Gastroesophageal sphincter (tissue), 3 donors: ENCODE measurements at regions not wholly inside any gene's neighbourhood (a gene's known extent, or its start where the extent isn't known, plus 50 kb on each side); places are given as distances from the start of the nearest gene placed in this dataset.

ENCODE experiments used
- EP300 ChIP-seq: sonication (generic); formaldehyde crosslinking; IDR thresholded peaks from one replicate; pipeline ENCODE4 v1.6.1; 2017; ENCODE audit warnings: antibody characterized with exemption, mild to moderate bottlenecking
- POLR2A ChIP-seq, 2 donors: fragments of 450-650 bp; IDR thresholded peaks; one replicate each; pipeline ENCODE4 v1.6.1; 2017; ENCODE audit warnings: antibody characterized with exemption in 2 of 2, mild to moderate bottlenecking in 2 of 2, moderate library complexity in 1 of 2
- POLR2AphosphoS5 ChIP-seq: sonication (generic); formaldehyde crosslinking; IDR thresholded peaks from one replicate; pipeline ENCODE4 v1.6.1; 2017; ENCODE audit warnings: antibody characterized with exemption
- TF ChIP-seq, protein P1 (sequence below), 4 experiments: fragments of 200-600 bp in 2 of 4; fragments of 450-650 bp in 2 of 4; sonication (generic) in 1 of 4; IDR thresholded peaks; one replicate each; pipeline ENCODE4 v1.5.1; 2017 to 2019; ENCODE audit warnings: antibody characterized with exemption in 4 of 4, mild to moderate bottlenecking in 2 of 4, moderate library complexity in 2 of 4

DNA sequence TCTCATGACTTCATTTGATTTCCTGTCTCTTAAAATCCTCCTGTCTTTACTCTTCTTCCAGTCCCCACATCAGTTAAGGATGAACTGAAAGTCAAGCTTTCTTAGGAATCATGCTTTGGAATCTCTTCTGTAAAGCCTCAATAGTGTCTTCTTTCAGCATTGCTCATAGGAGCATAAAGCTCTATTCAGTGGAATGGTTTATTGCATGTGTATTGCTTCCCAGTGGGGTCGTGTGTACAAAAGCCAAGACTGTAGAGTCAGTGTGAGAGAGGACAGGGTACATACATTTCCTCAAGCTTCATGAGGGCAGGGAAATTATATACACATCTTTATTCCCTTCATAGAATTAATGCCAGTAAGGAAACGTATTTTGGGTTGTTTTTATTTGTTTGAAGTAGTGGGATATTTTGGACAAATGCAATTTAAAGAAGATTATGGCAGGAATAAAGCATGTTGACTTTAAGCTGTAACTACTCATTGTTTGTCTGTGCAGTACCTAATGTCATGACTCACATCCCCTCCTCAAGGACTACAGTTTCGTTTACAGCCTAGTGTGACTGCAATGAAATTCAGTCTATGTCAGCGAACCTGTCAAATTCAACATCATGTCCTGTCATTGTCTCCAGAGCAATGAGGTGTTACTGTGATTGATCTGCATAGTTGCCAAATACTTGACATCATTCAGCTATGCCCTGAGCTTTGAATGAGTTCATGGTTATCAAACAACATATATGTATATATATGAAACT is 2164.2 kb downstream of the NCAM2 start:
- TF ChIP-seq, protein P1, sequence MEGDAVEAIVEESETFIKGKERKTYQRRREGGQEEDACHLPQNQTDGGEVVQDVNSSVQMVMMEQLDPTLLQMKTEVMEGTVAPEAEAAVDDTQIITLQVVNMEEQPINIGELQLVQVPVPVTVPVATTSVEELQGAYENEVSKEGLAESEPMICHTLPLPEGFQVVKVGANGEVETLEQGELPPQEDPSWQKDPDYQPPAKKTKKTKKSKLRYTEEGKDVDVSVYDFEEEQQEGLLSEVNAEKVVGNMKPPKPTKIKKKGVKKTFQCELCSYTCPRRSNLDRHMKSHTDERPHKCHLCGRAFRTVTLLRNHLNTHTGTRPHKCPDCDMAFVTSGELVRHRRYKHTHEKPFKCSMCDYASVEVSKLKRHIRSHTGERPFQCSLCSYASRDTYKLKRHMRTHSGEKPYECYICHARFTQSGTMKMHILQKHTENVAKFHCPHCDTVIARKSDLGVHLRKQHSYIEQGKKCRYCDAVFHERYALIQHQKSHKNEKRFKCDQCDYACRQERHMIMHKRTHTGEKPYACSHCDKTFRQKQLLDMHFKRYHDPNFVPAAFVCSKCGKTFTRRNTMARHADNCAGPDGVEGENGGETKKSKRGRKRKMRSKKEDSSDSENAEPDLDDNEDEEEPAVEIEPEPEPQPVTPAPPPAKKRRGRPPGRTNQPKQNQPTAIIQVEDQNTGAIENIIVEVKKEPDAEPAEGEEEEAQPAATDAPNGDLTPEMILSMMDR (IDR thresholded peaks at IDR 0.05) = no peak
- TF ChIP-seq EP300 (no peak), POLR2AphosphoS5 (no peak), POLR2A (IDR thresholded peaks at IDR 0.05) (no peak)
